Heart left ventricle (tissue), 13 donors: ENCODE measurements at regions not wholly inside any gene's neighbourhood (a gene's known extent, or its start where the extent isn't known, plus 50 kb on each side); places are given as distances from the start of the nearest gene placed in this dataset.

Experiments
- POLR2A ChIP-seq, 2 donors: fragments of 450-650 bp; IDR thresholded peaks; one replicate each; pipeline ENCODE4 v1.6.1; 2017; ENCODE audit warnings: antibody characterized with exemption in 2 of 2, mild to moderate bottlenecking in 2 of 2, moderate library complexity in 2 of 2
- TF ChIP-seq, protein P1 (sequence below), 12 donors: fragments of 200-600 bp; sonication (generic) in 4 of 12; IDR thresholded peaks; one replicate each; pipeline versions ENCODE4 v1.5.0 to v1.8.0; 2018 to 2022; ENCODE audit warnings: antibody characterized with exemption in 12 of 12, mild to moderate bottlenecking in 5 of 12
- donor health status: ischemic (EF 13 %, LVEDD 7.1; RV severe dilation, severe dysfunction).
- donor health status: DM: no; HTN: yes; CAD: no.
- donor health status: DM: no; HTN: no; CAD: no.
- donor health status: ischemic (EF 25% LVEDD 6.9; RV normal size, moderate dysfunction).
- donor health status: ischemic (EF 25% LVEDD 5.7; RV mildly dilated, moderate dysfunction).
- donor health status: ischemic (EF 35%, LVEDD 5.7; RV mildly dilated, moderate dysfunction).
- donor health status: nonischemic (EF 11% LVEDD 7.7; RV severe dilation, severe dysfunction).
- donor health status: DM: yes; HTN: yes; CAD: no.
- donor health status: PGD.
- donor health status: ischemic (EF 29% LVEDD 5.4; RV normal size, mild dysfunction).
- donor health status: nonischemic (EF 23%, LVEDD 6.1; RV moderate dilation, normal function).

DNA sequence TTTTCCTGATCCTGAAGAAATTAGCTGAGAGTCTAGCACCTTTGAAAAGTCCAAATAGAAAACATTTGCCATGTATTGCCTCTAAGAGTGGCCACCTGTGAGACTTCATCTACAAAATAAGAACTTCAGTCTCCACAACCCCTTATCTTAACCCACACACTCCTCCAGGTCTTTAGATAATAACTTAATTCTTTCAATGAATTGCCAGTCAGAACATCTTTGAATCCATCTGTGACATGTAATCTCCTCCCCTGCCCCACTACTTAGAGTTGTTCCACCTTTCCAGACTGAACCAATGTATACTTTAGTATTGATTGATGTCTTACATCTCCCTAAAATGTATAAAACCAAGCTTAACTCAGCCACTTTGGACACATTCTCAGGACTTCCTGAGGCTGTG lies 84.4 kb upstream of the FAM171A1 start:
- TF ChIP-seq, protein P1, sequence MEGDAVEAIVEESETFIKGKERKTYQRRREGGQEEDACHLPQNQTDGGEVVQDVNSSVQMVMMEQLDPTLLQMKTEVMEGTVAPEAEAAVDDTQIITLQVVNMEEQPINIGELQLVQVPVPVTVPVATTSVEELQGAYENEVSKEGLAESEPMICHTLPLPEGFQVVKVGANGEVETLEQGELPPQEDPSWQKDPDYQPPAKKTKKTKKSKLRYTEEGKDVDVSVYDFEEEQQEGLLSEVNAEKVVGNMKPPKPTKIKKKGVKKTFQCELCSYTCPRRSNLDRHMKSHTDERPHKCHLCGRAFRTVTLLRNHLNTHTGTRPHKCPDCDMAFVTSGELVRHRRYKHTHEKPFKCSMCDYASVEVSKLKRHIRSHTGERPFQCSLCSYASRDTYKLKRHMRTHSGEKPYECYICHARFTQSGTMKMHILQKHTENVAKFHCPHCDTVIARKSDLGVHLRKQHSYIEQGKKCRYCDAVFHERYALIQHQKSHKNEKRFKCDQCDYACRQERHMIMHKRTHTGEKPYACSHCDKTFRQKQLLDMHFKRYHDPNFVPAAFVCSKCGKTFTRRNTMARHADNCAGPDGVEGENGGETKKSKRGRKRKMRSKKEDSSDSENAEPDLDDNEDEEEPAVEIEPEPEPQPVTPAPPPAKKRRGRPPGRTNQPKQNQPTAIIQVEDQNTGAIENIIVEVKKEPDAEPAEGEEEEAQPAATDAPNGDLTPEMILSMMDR (IDR thresholded peaks at IDR 0.05), result no peak
- TF ChIP-seq POLR2A (IDR thresholded peaks at IDR 0.05), result no peak
